Prostate gland (tissue), 2 donors: ENCODE measurements at regions not wholly inside any gene's neighbourhood (a gene's known extent, or its start where the extent isn't known, plus 50 kb on each side); places are given as distances from the start of the nearest gene placed in this dataset.

Source experiments
- CTCF ChIP-seq, 4 experiments: fragments of 200-600 bp in 2 of 4; fragments of 450-650 bp in 2 of 4; sonication (generic) in 2 of 4; IDR thresholded peaks; 1 replicate in 3 of 4; 2 replicates in 1 of 4; pipeline ENCODE4 v1.5.1; 2016 to 2019; ENCODE audit warnings: antibody characterized with exemption in 4 of 4, mild to moderate bottlenecking in 2 of 4, moderate library complexity in 2 of 4
- POLR2A ChIP-seq: fragments of 450-650 bp; IDR thresholded peaks from one replicate; pipeline ENCODE4 v1.6.1; 2016; ENCODE audit warnings: antibody characterized with exemption, mild to moderate bottlenecking
- POLR2AphosphoS5 ChIP-seq: sonication (generic); formaldehyde crosslinking; IDR thresholded peaks from one replicate; pipeline ENCODE4 v1.6.1; 2017; ENCODE audit warnings: antibody characterized with exemption

DNA sequence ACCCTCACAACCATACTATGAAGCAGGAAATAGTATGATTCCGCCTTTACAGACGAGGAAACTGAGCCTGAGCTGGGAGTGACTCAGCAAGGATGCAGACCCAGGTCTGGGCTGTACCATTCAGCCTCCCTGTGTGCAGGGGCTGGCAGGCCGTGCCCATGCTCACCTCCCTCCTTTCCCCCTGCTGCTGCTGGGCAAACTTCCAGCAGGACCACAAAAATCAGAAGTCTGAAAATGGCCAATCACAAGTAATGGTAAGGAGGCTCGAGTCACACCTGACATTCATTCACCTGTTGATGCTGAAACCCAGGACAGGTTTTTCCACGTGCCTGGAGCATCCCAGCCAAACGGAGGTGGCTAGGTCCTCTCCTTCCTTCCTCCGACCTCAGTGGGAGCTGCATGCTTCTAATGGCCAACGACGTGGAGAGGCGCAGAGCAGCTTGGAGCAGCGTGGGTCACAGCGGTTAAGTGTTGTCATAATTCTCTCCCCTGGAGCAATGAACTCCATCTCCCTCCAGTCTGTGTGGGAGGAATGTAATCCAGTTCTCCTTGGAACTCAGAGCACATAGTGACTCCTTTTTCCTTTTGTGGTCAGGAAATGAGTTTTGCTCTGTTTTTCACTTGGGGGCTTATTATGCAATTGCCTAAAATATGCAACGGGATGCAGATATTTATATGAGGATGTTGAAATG is 371.7 kb downstream of the BCOR start:
- no peak for TF ChIP-seq CTCF (IDR thresholded peaks at IDR 0.05)
- TF ChIP-seq POLR2A: no peak
- TF ChIP-seq POLR2AphosphoS5: no peak
